OCI-LY1 (cell line): ENCODE measurements at regions not wholly inside any gene's neighbourhood (a gene's known extent, or its start where the extent isn't known, plus 50 kb on each side); places are given as distances from the start of the nearest gene placed in this dataset.

Experiments used
- H2AFZ ChIP-seq: fragments of 200-600 bp; sonication (generic), shearing (Covaris generic); 2 replicates; pipeline ENCODE4 v1.6.0; 2014; ENCODE audit warnings: antibody characterized with exemption, mild to moderate bottlenecking, low read length
- H3F3A ChIP-seq: fragments of 200-600 bp; sonication (generic), shearing (Covaris generic); 2 replicates; pipeline ENCODE4 v1.6.0; 2014; ENCODE audit warnings: mild to moderate bottlenecking, antibody characterized with exemption, low read length, moderate library complexity; ENCODE audit not compliant: insufficient read depth
- H3K27ac ChIP-seq: fragments of 200-600 bp; sonication (generic); 2 replicates; pipeline ENCODE4 v1.5.1; 2014; ENCODE audit warnings: low read length, mixed run types, mild to moderate bottlenecking, low read depth; ENCODE audit not compliant: poor library complexity, severe bottlenecking
- H3K27me3 ChIP-seq: fragments of 200-600 bp; sonication (generic); 2 replicates; pipeline ENCODE4 v1.6.0; 2014; ENCODE audit warnings: antibody characterized with exemption, mild to moderate bottlenecking, low read length, moderate library complexity; ENCODE audit not compliant: insufficient read depth
- H3K36me3 ChIP-seq: fragments of 200-600 bp; sonication (generic); 2 replicates; pipeline ENCODE4 v1.6.1; 2014; ENCODE audit warnings: mild to moderate bottlenecking, antibody characterized with exemption, low read length, moderate library complexity, mixed read lengths; ENCODE audit not compliant: insufficient read depth
- H3K4me1 ChIP-seq: fragments of 200-600 bp; sonication (generic); 2 replicates; pipeline ENCODE4 v1.5.1; 2014; ENCODE audit warnings: mild to moderate bottlenecking, low read length, moderate library complexity; ENCODE audit not compliant: insufficient read depth, severe bottlenecking
- H3K4me2 ChIP-seq: fragments of 200-600 bp; sonication (generic), shearing (Covaris generic); 2 replicates; pipeline ENCODE4 v1.6.1; 2014; ENCODE audit warnings: low read length
- H3K4me3 ChIP-seq: fragments of 200-600 bp; sonication (generic); 2 replicates; pipeline ENCODE4 v1.5.1; 2014; ENCODE audit warnings: low read length, low read depth, mild to moderate bottlenecking, mixed read lengths; ENCODE audit not compliant: poor library complexity, severe bottlenecking
- H3K79me2 ChIP-seq: fragments of 200-600 bp; shearing (Covaris generic); 2 replicates; pipeline ENCODE4 v1.6.1; 2016; ENCODE audit warnings: mixed run types, low read length, mixed read lengths; ENCODE audit not compliant: insufficient read depth
- H3K9ac ChIP-seq: fragments of 200-600 bp; sonication (generic), shearing (Covaris generic); 2 replicates; pipeline ENCODE4 v1.6.1; 2014; ENCODE audit warnings: mild to moderate bottlenecking, low read length, mixed read lengths
- H3K9me2 ChIP-seq: fragments of 200-600 bp; sonication (generic), shearing (Covaris generic); 2 replicates; pipeline ENCODE4 v1.6.1; 2014; ENCODE audit warnings: low read depth, mild to moderate bottlenecking, low read length, mixed read lengths
- H3K9me3 ChIP-seq: fragments of 200-600 bp; shearing (Covaris generic); 2 replicates; pipeline ENCODE4 v1.6.1; 2014; ENCODE audit warnings: low read length, mixed read lengths
- H4K20me1 ChIP-seq: fragments of 200-600 bp; sonication (generic), shearing (Covaris generic); 2 replicates; pipeline ENCODE4 v1.6.0; 2016; ENCODE audit warnings: mild to moderate bottlenecking, low read length; ENCODE audit not compliant: insufficient read depth
- EZH2 ChIP-seq: fragments of 200-600 bp; sonication (generic), shearing (Covaris generic); IDR thresholded peaks from 2 replicates; pipeline ENCODE4 v1.8.0; 2017; ENCODE audit warnings: borderline replicate concordance, mixed run types, mild to moderate bottlenecking, antibody characterized with exemption, low read length, moderate library complexity, mixed read lengths
- TF ChIP-seq, protein P1 (sequence below): fragments of 200-600 bp; sonication (generic), shearing (Covaris generic); IDR thresholded peaks from 2 replicates; pipeline ENCODE4 v1.5.1; 2017; ENCODE audit warnings: mild to moderate bottlenecking, antibody characterized with exemption, low read length, moderate library complexity, mixed read lengths

DNA sequence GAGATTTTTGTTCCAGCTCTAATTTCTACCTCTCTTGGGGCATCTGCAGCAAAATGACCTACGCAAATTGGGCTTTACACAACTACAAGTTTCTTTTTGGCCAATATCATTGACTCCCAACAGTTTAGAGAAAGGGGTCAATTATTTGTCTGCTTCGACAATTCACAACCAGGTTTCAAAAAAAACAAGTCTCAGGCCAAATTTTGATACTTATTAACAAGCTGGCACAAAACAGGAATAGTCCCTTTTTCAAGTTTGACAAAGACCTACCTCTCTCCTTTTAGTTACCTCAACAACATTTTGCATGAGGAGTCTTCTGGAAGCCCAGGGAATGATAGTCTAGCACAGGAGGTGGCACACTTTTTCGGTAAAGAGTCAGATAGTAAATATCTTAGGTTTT lies 97.9 kb upstream of the TSHZ2 start:
- Histone ChIP-seq H3K27me3 (no peaks in the 10 kb centered on the region), H3K79me2 (no peaks in the 10 kb centered on the region), H3K9ac (no peak overlapping the region), H3K4me2 (no peak overlapping the region), H3K9me2 (no peaks in the 10 kb centered on the region), H2AFZ (no peak overlapping the region), H3K36me3 (no peaks in the 10 kb centered on the region), H4K20me1 (no peaks in the 10 kb centered on the region), H3K4me3 (no peak overlapping the region), H3K4me1 (no peaks in the 10 kb centered on the region), H3K27ac (no peak overlapping the region), H3F3A (no peaks in the 10 kb centered on the region), H3K9me3 (no peaks in the 10 kb centered on the region)
- TF ChIP-seq EZH2 = no peak
- TF ChIP-seq, protein P1, sequence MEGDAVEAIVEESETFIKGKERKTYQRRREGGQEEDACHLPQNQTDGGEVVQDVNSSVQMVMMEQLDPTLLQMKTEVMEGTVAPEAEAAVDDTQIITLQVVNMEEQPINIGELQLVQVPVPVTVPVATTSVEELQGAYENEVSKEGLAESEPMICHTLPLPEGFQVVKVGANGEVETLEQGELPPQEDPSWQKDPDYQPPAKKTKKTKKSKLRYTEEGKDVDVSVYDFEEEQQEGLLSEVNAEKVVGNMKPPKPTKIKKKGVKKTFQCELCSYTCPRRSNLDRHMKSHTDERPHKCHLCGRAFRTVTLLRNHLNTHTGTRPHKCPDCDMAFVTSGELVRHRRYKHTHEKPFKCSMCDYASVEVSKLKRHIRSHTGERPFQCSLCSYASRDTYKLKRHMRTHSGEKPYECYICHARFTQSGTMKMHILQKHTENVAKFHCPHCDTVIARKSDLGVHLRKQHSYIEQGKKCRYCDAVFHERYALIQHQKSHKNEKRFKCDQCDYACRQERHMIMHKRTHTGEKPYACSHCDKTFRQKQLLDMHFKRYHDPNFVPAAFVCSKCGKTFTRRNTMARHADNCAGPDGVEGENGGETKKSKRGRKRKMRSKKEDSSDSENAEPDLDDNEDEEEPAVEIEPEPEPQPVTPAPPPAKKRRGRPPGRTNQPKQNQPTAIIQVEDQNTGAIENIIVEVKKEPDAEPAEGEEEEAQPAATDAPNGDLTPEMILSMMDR = no peak

DNA sequence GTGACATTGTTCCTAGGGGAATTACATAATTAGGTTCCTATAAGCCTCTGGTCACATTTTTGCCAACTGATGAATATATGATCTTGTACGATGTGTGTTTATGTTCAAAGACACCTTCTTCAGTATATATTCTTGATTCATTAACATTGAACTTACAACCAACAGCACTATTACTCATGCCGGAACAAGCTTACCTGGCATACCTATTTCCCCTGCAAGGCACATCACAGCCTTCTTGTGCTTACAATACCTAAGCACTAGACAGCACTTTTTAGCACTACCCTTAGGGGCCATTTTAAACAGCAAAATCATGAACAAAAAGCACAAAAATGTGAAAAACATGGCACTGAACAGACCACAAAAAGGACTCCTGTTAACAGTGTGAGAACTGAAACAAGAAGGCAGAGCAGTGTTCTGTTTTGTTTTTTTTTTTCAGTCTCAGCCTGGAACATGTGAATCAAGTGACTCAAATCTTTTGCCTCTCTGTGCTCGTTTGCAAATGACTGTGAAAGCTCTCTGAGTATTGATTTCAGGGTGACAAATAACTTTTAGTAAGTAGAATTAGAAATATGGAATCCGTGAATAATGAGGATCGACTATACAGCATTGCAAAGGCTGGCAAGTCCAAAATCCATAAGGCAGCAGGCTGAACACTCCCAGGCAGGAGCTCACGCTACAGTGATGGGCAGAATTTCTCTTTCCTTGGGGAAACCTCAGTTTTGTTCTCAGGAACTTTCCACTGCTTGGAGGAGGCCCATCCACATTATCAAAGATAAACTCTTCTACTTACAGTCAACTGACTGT lies 102.3 kb upstream of the TSHZ2 start:
- no peaks in the 10 kb centered on the region for H3K9me3 ChIP-seq
- H4K20me1 ChIP-seq = no peaks in the 10 kb centered on the region
- no peaks in the 10 kb centered on the region for H3K36me3 ChIP-seq
- no peak overlapping the region for H3K4me3 ChIP-seq
- H3K9me2 ChIP-seq = no peaks in the 10 kb centered on the region
- H3F3A ChIP-seq = no peaks in the 10 kb centered on the region
- H3K79me2 ChIP-seq = no peaks in the 10 kb centered on the region
- H3K27ac ChIP-seq = no peak overlapping the region
- H3K27me3 ChIP-seq = no peaks in the 10 kb centered on the region
- H2AFZ ChIP-seq = no peak overlapping the region
- TF ChIP-seq, protein P1 = no peak
- no peak for TF ChIP-seq EZH2
- no peak overlapping the region for H3K4me2 ChIP-seq
- no peaks in the 10 kb centered on the region for H3K4me1 ChIP-seq
- H3K9ac ChIP-seq = no peak overlapping the region

GRCh38 chr20:52869276-52869675 lies 102.9 kb upstream of the TSHZ2 start:
- Histone ChIP-seq H3K27ac (no peak overlapping the region), H3K4me1 (no peaks in the 10 kb centered on the region), H3K4me2 (no peak overlapping the region), H3K36me3 (no peaks in the 10 kb centered on the region), H4K20me1 (no peaks in the 10 kb centered on the region), H3K79me2 (no peaks in the 10 kb centered on the region), H3K27me3 (no peaks in the 10 kb centered on the region), H3K4me3 (no peak overlapping the region), H3K9ac (no peak overlapping the region), H3K9me2 (no peaks in the 10 kb centered on the region), H3F3A (no peaks in the 10 kb centered on the region), H2AFZ (no peak overlapping the region), H3K9me3 (no peaks in the 10 kb centered on the region)
- TF ChIP-seq, protein P1 = no peak
- TF ChIP-seq EZH2 = no peak
